Neural cell (in vitro differentiated cells): ENCODE measurements at regions not wholly inside any gene's neighbourhood (a gene's known extent, or its start where the extent isn't known, plus 50 kb on each side); places are given as distances from the start of the nearest gene placed in this dataset.

Experiments used
- H2AFZ ChIP-seq: fragments of 200-600, 300-800 bp; sonication (generic), shearing (Covaris generic); 2 replicates; pipeline ENCODE4 v1.6.0; 2014; ENCODE audit warnings: low read depth, mild to moderate bottlenecking, antibody characterized with exemption, low read length, moderate library complexity
- H3F3A ChIP-seq: fragments of 200-600 bp; shearing (Covaris generic); 2 replicates; pipeline ENCODE4 v1.6.1; 2016; ENCODE audit warnings: mild to moderate bottlenecking, moderate library complexity, mixed read lengths, antibody characterized with exemption, low read length; ENCODE audit not compliant: insufficient read depth, poor library complexity, severe bottlenecking
- H3K27ac ChIP-seq: fragments of 200-600, 300-800 bp; sonication (generic), shearing (Covaris generic); 2 replicates; pipeline ENCODE4 v1.5.1; 2014; ENCODE audit warnings: mild to moderate bottlenecking, low read length, moderate library complexity
- H3K27me3 ChIP-seq: fragments of 300-800, 200-600 bp; sonication (generic), shearing (Covaris generic); 2 replicates; pipeline ENCODE4 v1.6.0; 2014; ENCODE audit warnings: mild to moderate bottlenecking, low read depth, low read length, moderate library complexity; ENCODE audit not compliant: insufficient read depth
- H3K36me3 ChIP-seq: fragments of 300-800, 200-600 bp; sonication (generic), shearing (Covaris generic); 2 replicates; pipeline ENCODE4 v1.5.1; 2014; ENCODE audit warnings: mild to moderate bottlenecking, antibody characterized with exemption, low read length, moderate library complexity; ENCODE audit not compliant: insufficient read depth
- H3K4me2 ChIP-seq: fragments of 300-800, 200-600 bp; sonication (generic), shearing (Covaris generic); 2 replicates; pipeline ENCODE4 v1.6.0; 2014; ENCODE audit warnings: mild to moderate bottlenecking, low read length
- H3K4me3 ChIP-seq: fragments of 300-800, 200-600 bp; sonication (generic), shearing (Covaris generic); 2 replicates; pipeline ENCODE4 v1.5.1; 2014; ENCODE audit warnings: mild to moderate bottlenecking, low read length, moderate library complexity
- H3K79me2 ChIP-seq: fragments of 200-600 bp; shearing (Covaris generic); replicated peaks from 2 replicates; pipeline ENCODE4 v1.6.0; 2014; ENCODE audit warnings: mild to moderate bottlenecking, low read length, moderate library complexity; ENCODE audit not compliant: insufficient read depth
- H3K9ac ChIP-seq: fragments of 300-800, 200-600 bp; sonication (generic), shearing (Covaris generic); 2 replicates; pipeline ENCODE4 v1.6.1; 2016; ENCODE audit warnings: mild to moderate bottlenecking, low read length, mixed read lengths
- H3K9me2 ChIP-seq: fragments of 200-600 bp; shearing (Covaris generic); 2 replicates; pipeline ENCODE4 v1.6.1; 2016; ENCODE audit warnings: mild to moderate bottlenecking, low read length, mixed read lengths; ENCODE audit not compliant: insufficient read depth
- H3K9me3 ChIP-seq: fragments of 200-600, 300-800 bp; sonication (generic), shearing (Covaris generic); 2 replicates; pipeline ENCODE4 v1.6.1; 2016; ENCODE audit warnings: mild to moderate bottlenecking, mixed run types, low read length, moderate library complexity, mixed read lengths
- H4K20me1 ChIP-seq: fragments of 200-600 bp; shearing (Covaris generic); 2 replicates; pipeline ENCODE4 v1.6.1; 2016; ENCODE audit warnings: mild to moderate bottlenecking, mixed run types; ENCODE audit not compliant: insufficient read depth
- CTCF ChIP-seq: fragments of 450-650 bp; IDR thresholded peaks from 2 replicates; pipeline ENCODE4 v1.5.1; 2014; ENCODE audit warnings: antibody characterized with exemption, mild to moderate bottlenecking, moderate library complexity; ENCODE audit not compliant: poor library complexity, severe bottlenecking
- EP300 ChIP-seq: fragments of 450-650 bp; conservative IDR thresholded peaks from 2 replicates; pipeline ENCODE4 v1.6.1; 2014; ENCODE audit warnings: antibody characterized with exemption, mild to moderate bottlenecking, moderate library complexity; ENCODE audit not compliant: poor library complexity, severe bottlenecking
- EZH2 ChIP-seq: fragments of 200-600, 300-800 bp; shearing (Covaris generic), sonication (generic); IDR thresholded peaks from 2 replicates; pipeline ENCODE4 v1.6.1; 2014; ENCODE audit warnings: antibody characterized with exemption, low read length, borderline replicate concordance, mild to moderate bottlenecking; ENCODE audit not compliant: insufficient read depth, poor library complexity, severe bottlenecking
- MXI1 ChIP-seq: fragments of 450-650 bp; conservative IDR thresholded peaks from 2 replicates; pipeline ENCODE4 v1.6.1; 2014; ENCODE audit warnings: antibody characterized with exemption, mild to moderate bottlenecking; ENCODE audit not compliant: poor library complexity, severe bottlenecking
- POLR2AphosphoS5 ChIP-seq: IDR thresholded peaks from 2 replicates; pipeline ENCODE4 v1.6.1; 2012
- RAD21 ChIP-seq: fragments of 450-650 bp; conservative IDR thresholded peaks from 2 replicates; pipeline ENCODE4 v1.6.1; 2014; ENCODE audit warnings: antibody characterized with exemption, mild to moderate bottlenecking, moderate library complexity
- SMC3 ChIP-seq: fragments of 450-650 bp; conservative IDR thresholded peaks from 2 replicates; pipeline ENCODE4 v1.6.1; 2014; ENCODE audit warnings: antibody characterized with exemption, mild to moderate bottlenecking, moderate library complexity; ENCODE audit not compliant: poor library complexity
- TAF1 ChIP-seq: IDR thresholded peaks from 2 replicates; pipeline ENCODE4 v1.6.1; 2012; ENCODE audit warnings: low read depth
- TF ChIP-seq, protein P1 (sequence below): IDR thresholded peaks from 2 replicates; pipeline ENCODE4 v1.6.1; 2012; ENCODE audit warnings: borderline replicate concordance

DNA sequence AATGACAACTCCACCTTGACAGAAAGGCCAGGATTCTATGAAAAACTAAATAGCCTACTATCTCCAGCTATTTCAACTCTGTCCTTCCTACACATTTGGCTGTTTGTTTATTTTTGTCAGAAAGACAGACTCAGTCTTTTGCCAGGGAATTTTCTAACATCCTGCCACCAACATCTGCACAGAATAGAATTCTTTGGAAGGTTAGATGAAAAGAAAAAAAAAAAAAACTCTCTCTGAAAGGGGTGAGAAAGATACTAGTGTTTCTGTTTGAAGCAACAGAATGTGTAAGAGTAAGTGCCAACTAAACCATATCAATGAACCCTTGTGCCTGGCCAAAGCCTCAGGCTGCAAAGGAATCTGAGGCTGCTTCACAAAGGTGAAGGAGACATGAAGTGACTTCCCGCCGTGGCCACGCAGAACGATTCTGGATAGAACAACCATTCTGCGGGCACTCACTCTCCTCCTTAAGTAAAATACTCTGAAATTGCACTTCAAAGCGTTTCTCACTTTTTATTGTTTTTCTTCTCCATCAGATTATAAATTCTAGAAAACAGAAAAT is 498.2 kb downstream of the IRS2 start:
- Histone ChIP-seq H3K27ac (no peak overlapping the region), H2AFZ (no peak overlapping the region), H3K9me3 (no peaks in the 10 kb centered on the region), H4K20me1 (no peaks in the 10 kb centered on the region), H3K9me2 (no peaks in the 10 kb centered on the region), H3K9ac (no peak overlapping the region), H3K27me3 (no peaks in the 10 kb centered on the region), H3K36me3 (no peaks in the 10 kb centered on the region), H3K79me2 (no peaks in the 10 kb centered on the region), H3K4me3 (no peak overlapping the region), H3F3A (no peaks in the 10 kb centered on the region), H3K4me2 (no peak overlapping the region)
- TF ChIP-seq, protein P1, sequence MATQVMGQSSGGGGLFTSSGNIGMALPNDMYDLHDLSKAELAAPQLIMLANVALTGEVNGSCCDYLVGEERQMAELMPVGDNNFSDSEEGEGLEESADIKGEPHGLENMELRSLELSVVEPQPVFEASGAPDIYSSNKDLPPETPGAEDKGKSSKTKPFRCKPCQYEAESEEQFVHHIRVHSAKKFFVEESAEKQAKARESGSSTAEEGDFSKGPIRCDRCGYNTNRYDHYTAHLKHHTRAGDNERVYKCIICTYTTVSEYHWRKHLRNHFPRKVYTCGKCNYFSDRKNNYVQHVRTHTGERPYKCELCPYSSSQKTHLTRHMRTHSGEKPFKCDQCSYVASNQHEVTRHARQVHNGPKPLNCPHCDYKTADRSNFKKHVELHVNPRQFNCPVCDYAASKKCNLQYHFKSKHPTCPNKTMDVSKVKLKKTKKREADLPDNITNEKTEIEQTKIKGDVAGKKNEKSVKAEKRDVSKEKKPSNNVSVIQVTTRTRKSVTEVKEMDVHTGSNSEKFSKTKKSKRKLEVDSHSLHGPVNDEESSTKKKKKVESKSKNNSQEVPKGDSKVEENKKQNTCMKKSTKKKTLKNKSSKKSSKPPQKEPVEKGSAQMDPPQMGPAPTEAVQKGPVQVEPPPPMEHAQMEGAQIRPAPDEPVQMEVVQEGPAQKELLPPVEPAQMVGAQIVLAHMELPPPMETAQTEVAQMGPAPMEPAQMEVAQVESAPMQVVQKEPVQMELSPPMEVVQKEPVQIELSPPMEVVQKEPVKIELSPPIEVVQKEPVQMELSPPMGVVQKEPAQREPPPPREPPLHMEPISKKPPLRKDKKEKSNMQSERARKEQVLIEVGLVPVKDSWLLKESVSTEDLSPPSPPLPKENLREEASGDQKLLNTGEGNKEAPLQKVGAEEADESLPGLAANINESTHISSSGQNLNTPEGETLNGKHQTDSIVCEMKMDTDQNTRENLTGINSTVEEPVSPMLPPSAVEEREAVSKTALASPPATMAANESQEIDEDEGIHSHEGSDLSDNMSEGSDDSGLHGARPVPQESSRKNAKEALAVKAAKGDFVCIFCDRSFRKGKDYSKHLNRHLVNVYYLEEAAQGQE, result no peak
- TF ChIP-seq SMC3, result no peak
- no peak for TF ChIP-seq MXI1
- no peak for TF ChIP-seq RAD21
- no peak for TF ChIP-seq EP300
- no peak for TF ChIP-seq POLR2AphosphoS5
- TF ChIP-seq EZH2, result no peak
- no peak for TF ChIP-seq CTCF
- TF ChIP-seq TAF1, result no peak

DNA sequence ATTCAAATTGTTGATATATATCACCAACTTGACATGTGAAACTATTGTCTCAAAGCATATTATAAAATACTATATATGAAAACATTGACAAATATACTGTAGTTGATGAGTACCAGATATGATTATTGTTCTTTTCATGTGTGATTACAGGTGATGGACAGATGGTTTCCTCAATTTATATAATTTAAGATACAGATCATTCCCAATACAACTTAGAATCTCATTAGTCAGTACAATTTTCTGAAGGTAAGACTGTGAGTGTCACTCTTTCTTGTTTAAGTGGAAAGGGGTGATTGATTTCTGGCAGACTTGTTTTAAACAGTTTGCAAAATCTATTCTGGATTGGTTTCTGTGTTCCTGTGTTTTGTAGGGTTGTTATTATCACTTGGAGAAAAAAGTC is 498.8 kb downstream of the IRS2 start:
- H3K4me2 ChIP-seq, result no peak overlapping the region
- no peak overlapping the region for H3K4me3 ChIP-seq
- no peaks in the 10 kb centered on the region for H3F3A ChIP-seq
- H3K9ac ChIP-seq, result no peak overlapping the region
- no peaks in the 10 kb centered on the region for H3K79me2 ChIP-seq
- no peaks in the 10 kb centered on the region for H3K9me3 ChIP-seq
- no peak overlapping the region for H2AFZ ChIP-seq
- TF ChIP-seq TAF1, result no peak
- TF ChIP-seq EP300, result peak; percentile 54
- TF ChIP-seq POLR2AphosphoS5, result peak; percentile 41
- TF ChIP-seq RAD21, result no peak
- H3K27ac ChIP-seq, result no peak overlapping the region
- no peaks in the 10 kb centered on the region for H3K27me3 ChIP-seq
- H3K9me2 ChIP-seq, result no peaks in the 10 kb centered on the region
- no peaks in the 10 kb centered on the region for H4K20me1 ChIP-seq
- no peaks in the 10 kb centered on the region for H3K36me3 ChIP-seq
